HG03064 (cell line): ENCODE measurements at regions not wholly inside any gene's neighbourhood (a gene's known extent, or its start where the extent isn't known, plus 50 kb on each side); places are given as distances from the start of the nearest gene placed in this dataset.
"Not testable (repeated sequence)": the region's sequence is repeated elsewhere in the genome, so short reads cannot be mapped to it uniquely, and the experiment has no call there.

Experiments
- ATAC-seq: cut with Tn5 transposase; IDR thresholded peaks from one replicate; pipeline ENCODE4 v1.9.1; 2021; ENCODE audit warnings: low read depth; ENCODE audit not compliant: unreplicated experiment

- not testable (repeated sequence) for ATAC-seq
Measured at GRCh38 chr3:102357313-102357712, 77.5 kb upstream of the ZPLD1 start.

- ATAC-seq, result no peak
Measured at GRCh38 chr3:102360183-102360860, 74.5 kb upstream of the ZPLD1 start.

GRCh38 chr3:102361101-102361500 is 73.7 kb upstream of the ZPLD1 start:
- ATAC-seq, result no peak

GRCh38 chr3:102366116-102366515 is 68.7 kb upstream of the ZPLD1 start:
- not testable (repeated sequence) for ATAC-seq

- no peak for ATAC-seq
Measured at GRCh38 chr3:102374863-102375634, 59.8 kb upstream of the ZPLD1 start.

GRCh38 chr3:102378216-102378615 is 56.6 kb upstream of the ZPLD1 start:
- ATAC-seq, result no peak

- ATAC-seq, result not testable (repeated sequence)
Measured at GRCh38 chr3:102382201-102382600, 52.6 kb upstream of the ZPLD1 start.
